ENCODE measurements at regions not wholly inside any gene's neighbourhood (a gene's known extent, or its start where the extent isn't known, plus 50 kb on each side); places are given as distances from the start of the nearest gene placed in this dataset.
A peak's percentile ranks its signal among the peaks of the same experiment; 100 is the strongest.

GRCh38 chr14:80428171-80428570 lies 216.9 kb upstream of the DIO2 start:
- Histone ChIP-seq H3K4me1 (peaks cover 0 to 6% of the 10 kb centered on the region in 2 donors), H3K36me3 (no peaks in the 10 kb centered on the region), H3K27me3 (no peaks in the 10 kb centered on the region), H3K4me3 (no peak overlapping the region), H3K9me3 (no peaks in the 10 kb centered on the region), H3K27ac (no peak overlapping the region)
- intact Hi-C loops (cut with DNase I; ENCODE audit: low total_unique reads) (no loop called here), in situ Hi-C loops (cut with MboI; ENCODE audit: low sequenced_read_pairs in 4 of 4) (no loop called here)
- no peak for ATAC-seq
- TF ChIP-seq CTCF (IDR thresholded peaks at IDR 0.05 in 4 of 5, conservative IDR thresholded peaks at IDR 0.05 in 1 of 5), result no peak
- TF ChIP-seq POLR2A (IDR thresholded peaks at IDR 0.05), result no peak
- DNase-seq, result no peak

DNA sequence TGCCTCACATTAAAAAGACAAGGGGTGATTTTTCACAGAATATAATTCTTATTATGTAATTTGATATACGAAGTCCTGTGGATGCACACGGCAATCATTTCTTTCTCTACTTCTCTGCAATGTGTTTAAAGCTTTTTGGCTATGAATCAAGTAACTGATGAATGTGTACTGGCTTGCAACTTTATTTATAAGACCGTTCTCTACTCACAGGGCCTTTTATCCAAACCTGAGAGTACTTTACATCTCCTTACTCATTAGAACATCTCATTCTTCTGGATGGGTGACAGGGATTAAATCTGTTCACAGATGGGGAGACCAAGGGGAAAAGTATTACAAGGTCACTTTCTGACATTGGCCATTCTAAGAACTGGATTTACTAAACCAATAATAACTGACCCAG lies 215.8 kb upstream of the DIO2 start:
- H3K27ac ChIP-seq, result peak overlapping the region in 1 of 4 donors; percentile 24

GRCh38 chr14:80426683-80427082 lies 215.4 kb upstream of the DIO2 start:
- ATAC-seq (no peak), DNase-seq (no peak)
- H3K9me3 ChIP-seq, result no peaks in the 10 kb centered on the region
- TF ChIP-seq POLR2A (IDR thresholded peaks at IDR 0.05) (no peak), CTCF (IDR thresholded peaks at IDR 0.05 in 4 of 5, conservative IDR thresholded peaks at IDR 0.05 in 1 of 5) (no peak)
- intact Hi-C loops (cut with DNase I; ENCODE audit: low total_unique reads) (no loop called here), in situ Hi-C loops (cut with MboI; ENCODE audit: low sequenced_read_pairs in 4 of 4) (no loop called here)
- no peak overlapping the region for H3K4me3 ChIP-seq
- no peaks in the 10 kb centered on the region for H3K27me3 ChIP-seq
- peak overlapping the region in 1 of 4 donors; percentile 24 for H3K27ac ChIP-seq
- H3K36me3 ChIP-seq, result no peaks in the 10 kb centered on the region
- H3K4me1 ChIP-seq, result peaks cover 0 to 6% of the 10 kb centered on the region in 2 donors

More for the DNA sequence above, 215.8 kb upstream of the DIO2 start:
- H3K27me3 ChIP-seq, result no peaks in the 10 kb centered on the region
- ATAC-seq (no peak), DNase-seq (no peak)
- H3K36me3 ChIP-seq, result no peaks in the 10 kb centered on the region
- intact Hi-C loops (cut with DNase I; ENCODE audit: low total_unique reads) (no loop called here), in situ Hi-C loops (cut with MboI; ENCODE audit: low sequenced_read_pairs in 4 of 4) (no loop called here)
- H3K4me3 ChIP-seq, result no peak overlapping the region
- H3K9me3 ChIP-seq, result no peaks in the 10 kb centered on the region
- TF ChIP-seq CTCF (IDR thresholded peaks at IDR 0.05 in 4 of 5, conservative IDR thresholded peaks at IDR 0.05 in 1 of 5) (no peak), POLR2A (IDR thresholded peaks at IDR 0.05) (no peak)
- peaks cover 0 to 6% of the 10 kb centered on the region in 2 donors for H3K4me1 ChIP-seq

DNA sequence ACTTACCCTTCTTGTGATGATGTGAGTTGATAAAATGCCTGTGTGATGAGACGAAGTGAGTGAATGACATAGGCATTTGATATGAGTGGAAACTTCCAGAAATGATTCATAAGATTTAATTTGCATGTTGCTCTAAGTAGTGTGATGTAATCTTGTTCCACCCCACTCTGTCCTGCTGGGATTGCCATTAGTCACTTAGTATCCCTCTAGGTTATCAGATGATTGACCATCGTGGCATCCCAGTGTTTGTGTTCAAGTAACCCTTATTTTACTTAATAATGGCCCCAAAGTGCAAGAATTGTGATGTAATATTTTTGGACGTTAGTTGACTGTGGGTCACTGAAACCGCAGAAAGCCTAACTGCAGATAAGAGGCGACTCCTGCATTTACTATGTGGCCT lies 214.4 kb upstream of the DIO2 start:
- in situ Hi-C loops (cut with MboI; ENCODE audit: low sequenced_read_pairs in 4 of 4) (no loop called here), intact Hi-C loops (cut with DNase I; ENCODE audit: low total_unique reads) (no loop called here)
- H3K27me3 ChIP-seq, result no peaks in the 10 kb centered on the region
- no peak overlapping the region for H3K4me3 ChIP-seq
- TF ChIP-seq POLR2A (IDR thresholded peaks at IDR 0.05), result no peak
- TF ChIP-seq CTCF (IDR thresholded peaks at IDR 0.05 in 4 of 5, conservative IDR thresholded peaks at IDR 0.05 in 1 of 5), result no peak
- no peaks in the 10 kb centered on the region for H3K9me3 ChIP-seq
- H3K36me3 ChIP-seq, result no peaks in the 10 kb centered on the region
- H3K4me1 ChIP-seq, result peaks cover 0 to 6% of the 10 kb centered on the region in 2 donors
- ATAC-seq (peak; percentile 53 to 74), DNase-seq (peak; percentile 17 to 21)
- peak overlapping the region in 1 of 4 donors; percentile 29 for H3K27ac ChIP-seq

DNA sequence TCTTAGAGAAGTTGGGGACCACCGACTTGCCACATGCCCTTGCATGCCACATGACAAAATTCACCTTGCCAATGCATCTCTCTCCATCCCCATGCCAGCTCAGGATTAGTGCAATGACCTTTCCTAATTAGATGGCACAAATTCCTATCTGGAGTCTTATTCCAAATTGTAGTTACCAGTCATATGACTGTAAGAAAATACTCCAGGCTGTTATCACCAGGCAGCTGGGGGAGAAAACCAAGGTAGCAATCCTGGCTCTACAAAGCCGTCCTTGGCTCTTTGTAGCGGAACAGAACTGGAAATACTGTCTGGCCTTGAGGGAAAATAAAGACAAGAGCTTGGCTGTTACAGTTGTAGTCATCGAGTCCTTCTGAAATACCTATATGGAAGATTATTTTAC lies 208.5 kb upstream of the DIO2 start:
- Histone ChIP-seq H3K4me3 (no peak overlapping the region), H3K27ac (peak overlapping the region in 1 of 4 donors; percentile 68), H3K4me1 (peaks cover 0 to 9% of the 10 kb centered on the region in 2 donors), H3K27me3 (no peaks in the 10 kb centered on the region), H3K9me3 (no peaks in the 10 kb centered on the region), H3K36me3 (no peaks in the 10 kb centered on the region)
- TF ChIP-seq POLR2A (IDR thresholded peaks at IDR 0.05) (no peak), CTCF (IDR thresholded peaks at IDR 0.05 in 4 of 5, conservative IDR thresholded peaks at IDR 0.05 in 1 of 5) (no peak)
- no peak for DNase-seq
- peak in 1 of 2 donors; percentile 77 for ATAC-seq
- intact Hi-C loops (cut with DNase I; ENCODE audit: low total_unique reads) (no loop called here), in situ Hi-C loops (cut with MboI; ENCODE audit: low sequenced_read_pairs in 4 of 4) (no loop called here)
